Gastroesophageal sphincter (tissue), 4 donors: ENCODE measurements at regions not wholly inside any gene's neighbourhood (a gene's known extent, or its start where the extent isn't known, plus 50 kb on each side); places are given as distances from the start of the nearest gene placed in this dataset.

ENCODE experiments used
- ATAC-seq: fragments of 150-250 bp; one replicate; pipeline ENCODE4 v1.9.1; 2016; ENCODE audit warnings: mild to moderate bottlenecking, moderate library complexity
- H3K27ac ChIP-seq, 4 donors: fragments of 200-600 bp; sonication (generic) in 3 of 4; 1 replicate in 3 of 4; 2 replicates in 1 of 4; pipeline ENCODE4 v1.5.1; 2016 to 2019
- H3K27me3 ChIP-seq: fragments of 200-600 bp; sonication (generic); one replicate; pipeline ENCODE4 v1.5.1; 2019
- H3K36me3 ChIP-seq, 2 donors: fragments of 200-600 bp; sonication (generic); one replicate each; pipeline ENCODE4 v1.5.1; 2019; ENCODE audit warnings: control low read depth in 1 of 2
- H3K4me1 ChIP-seq, 3 donors: fragments of 200-600 bp; sonication (generic); 1 replicate in 2 of 3; 2 replicates in 1 of 3; pipeline ENCODE4 v1.5.1; 2016 to 2019; ENCODE audit warnings: control low read depth in 2 of 3
- H3K4me3 ChIP-seq, 2 donors: fragments of 200-600 bp; sonication (generic); one replicate each; pipeline ENCODE4 v1.5.1; 2019; ENCODE audit warnings: mild to moderate bottlenecking in 1 of 2, moderate library complexity in 1 of 2
- H3K9me3 ChIP-seq, 3 donors: fragments of 200-600 bp; sonication (generic); one replicate each; pipeline ENCODE4 v1.5.1; 2017 to 2019; ENCODE audit warnings: control low read depth in 2 of 3
- CTCF ChIP-seq, 4 experiments: fragments of 200-600 bp in 2 of 4; fragments of 450-650 bp in 2 of 4; sonication (generic) in 1 of 4; IDR thresholded peaks; one replicate each; pipeline ENCODE4 v1.5.1; 2017 to 2019; ENCODE audit warnings: antibody characterized with exemption in 4 of 4, mild to moderate bottlenecking in 2 of 4, moderate library complexity in 2 of 4
- EP300 ChIP-seq: sonication (generic); formaldehyde crosslinking; IDR thresholded peaks from one replicate; pipeline ENCODE4 v1.6.1; 2017; ENCODE audit warnings: antibody characterized with exemption, mild to moderate bottlenecking
- POLR2A ChIP-seq, 2 donors: fragments of 450-650 bp; IDR thresholded peaks; one replicate each; pipeline ENCODE4 v1.6.1; 2017; ENCODE audit warnings: antibody characterized with exemption in 2 of 2, mild to moderate bottlenecking in 2 of 2, moderate library complexity in 1 of 2
- POLR2AphosphoS5 ChIP-seq: sonication (generic); formaldehyde crosslinking; IDR thresholded peaks from one replicate; pipeline ENCODE4 v1.6.1; 2017; ENCODE audit warnings: antibody characterized with exemption
- WGBS, 2 donors: methylation state at CpG; one replicate each; pipeline ENCODE4 v1.1.5; 2018; ENCODE audit warnings: low coverage in 1 of 2; 5-methylcytosine and 5-hydroxymethylcytosine counted together

GRCh38 chr15:61511756-61512155 lies 282.7 kb upstream of the RORA start:
- no peak for TF ChIP-seq POLR2AphosphoS5
- no peak for TF ChIP-seq EP300
- TF ChIP-seq POLR2A (IDR thresholded peaks at IDR 0.05), result no peak
- no peak for TF ChIP-seq CTCF (IDR thresholded peaks at IDR 0.05)
- Histone ChIP-seq H3K36me3 (no peaks in the 10 kb centered on the region), H3K27ac (no peak overlapping the region), H3K4me3 (no peak overlapping the region), H3K27me3 (peaks cover 15% of the 10 kb centered on the region), H3K4me1 (no peaks in the 10 kb centered on the region), H3K9me3 (no peaks in the 10 kb centered on the region)
- 20 to 53% methylated on average over 1 of the region's 1 CpG for WGBS, 2 donors
- ATAC-seq, result no peak

- H3K4me3 ChIP-seq, result no peak overlapping the region
- TF ChIP-seq CTCF (IDR thresholded peaks at IDR 0.05), result no peak
- no peak for TF ChIP-seq POLR2A (IDR thresholded peaks at IDR 0.05)
- no peak for TF ChIP-seq POLR2AphosphoS5
- H3K27me3 ChIP-seq, result peaks cover 15% of the 10 kb centered on the region
- no peak for ATAC-seq
- no peaks in the 10 kb centered on the region for H3K9me3 ChIP-seq
- H3K27ac ChIP-seq, result no peak overlapping the region
- WGBS, 2 donors, result 82 to 85% methylated on average over 3 of the region's 3 CpGs
- H3K36me3 ChIP-seq, result no peaks in the 10 kb centered on the region
- H3K4me1 ChIP-seq, result no peaks in the 10 kb centered on the region
Observed at GRCh38 chr15:61511089-61511488, 282.0 kb upstream of the RORA start.

- TF ChIP-seq POLR2A (IDR thresholded peaks at IDR 0.05) (no peak), CTCF (IDR thresholded peaks at IDR 0.05) (no peak), POLR2AphosphoS5 (no peak), EP300 (no peak)
- ATAC-seq, result no peak
- Histone ChIP-seq H3K27me3 (peaks cover 15% of the 10 kb centered on the region), H3K4me1 (no peaks in the 10 kb centered on the region), H3K4me3 (no peak overlapping the region), H3K9me3 (no peaks in the 10 kb centered on the region), H3K27ac (no peak overlapping the region), H3K36me3 (no peaks in the 10 kb centered on the region)
- WGBS, 2 donors, result 15 to 59% methylated on average over 5 to 6 of the region's 7 CpGs
Observed at GRCh38 chr15:61509327-61509840, 280.3 kb upstream of the RORA start.

GRCh38 chr15:61503383-61503969 lies 274.4 kb upstream of the RORA start:
- H3K27ac ChIP-seq, result no peak overlapping the region
- H3K36me3 ChIP-seq, result no peaks in the 10 kb centered on the region
- no peak for ATAC-seq
- peaks cover 0 to 6% (median 0%) of the 10 kb centered on the region in 3 donors for H3K4me1 ChIP-seq
- peaks cover 5% of the 10 kb centered on the region for H3K27me3 ChIP-seq
- TF ChIP-seq EP300 (no peak), POLR2AphosphoS5 (no peak), CTCF (IDR thresholded peaks at IDR 0.05) (no peak), POLR2A (IDR thresholded peaks at IDR 0.05) (no peak)
- H3K4me3 ChIP-seq, result no peak overlapping the region
- no peaks in the 10 kb centered on the region for H3K9me3 ChIP-seq

- H3K27me3 ChIP-seq, result no peaks in the 10 kb centered on the region
- H3K9me3 ChIP-seq, result no peaks in the 10 kb centered on the region
- no peak overlapping the region for H3K4me3 ChIP-seq
- no peak overlapping the region for H3K27ac ChIP-seq
- H3K4me1 ChIP-seq, result peaks cover 0 to 6% (median 0%) of the 10 kb centered on the region in 3 donors
- no peaks in the 10 kb centered on the region for H3K36me3 ChIP-seq
- WGBS, 2 donors, result 73 to 75% methylated on average over 12 of the region's 12 CpGs
- TF ChIP-seq POLR2A (IDR thresholded peaks at IDR 0.05) (no peak), EP300 (no peak), CTCF (IDR thresholded peaks at IDR 0.05) (no peak), POLR2AphosphoS5 (no peak)
- no peak for ATAC-seq
Observed at GRCh38 chr15:61501815-61502389, 272.8 kb upstream of the RORA start.
